DOHH2 (cell line): ENCODE measurements at regions not wholly inside any gene's neighbourhood (a gene's known extent, or its start where the extent isn't known, plus 50 kb on each side); places are given as distances from the start of the nearest gene placed in this dataset.

Source experiments
- H3F3A ChIP-seq: fragments of 200-600 bp; sonication (generic), shearing (Covaris generic); 2 replicates; pipeline ENCODE4 v1.6.0; 2016; ENCODE audit warnings: antibody characterized with exemption, mild to moderate bottlenecking; ENCODE audit not compliant: control insufficient read depth, insufficient read depth
- H3K27ac ChIP-seq: fragments of 200-600 bp; sonication (generic); 2 replicates; pipeline ENCODE4 v1.5.1; 2014; ENCODE audit warnings: low read depth, mild to moderate bottlenecking, low read length, moderate library complexity
- H3K27me3 ChIP-seq: fragments of 200-600 bp; sonication (generic); 2 replicates; pipeline ENCODE4 v1.6.1; 2014; ENCODE audit warnings: mild to moderate bottlenecking, low read length, mixed read lengths; ENCODE audit not compliant: control insufficient read depth
- H3K36me3 ChIP-seq: fragments of 200-600 bp; sonication (generic); 2 replicates; pipeline ENCODE4 v1.6.1; 2014; ENCODE audit warnings: mild to moderate bottlenecking, low read length, moderate library complexity, mixed read lengths; ENCODE audit not compliant: control insufficient read depth
- H3K4me1 ChIP-seq: fragments of 200-600 bp; sonication (generic); 2 replicates; pipeline ENCODE4 v1.6.1; 2014; ENCODE audit warnings: mild to moderate bottlenecking, low read length, mixed read lengths; ENCODE audit not compliant: control insufficient read depth
- H3K4me2 ChIP-seq: fragments of 200-600 bp; sonication (generic); 2 replicates; pipeline ENCODE4 v1.6.0; 2014; ENCODE audit warnings: mild to moderate bottlenecking, low read length, moderate library complexity
- H3K4me3 ChIP-seq: fragments of 200-600 bp; sonication (generic); 2 replicates; pipeline ENCODE4 v1.5.1; 2014; ENCODE audit warnings: mild to moderate bottlenecking, low read length, mixed read lengths
- H3K79me2 ChIP-seq: fragments of 200-600 bp; sonication (generic); 2 replicates; pipeline ENCODE4 v1.6.1; 2014; ENCODE audit warnings: mild to moderate bottlenecking, low read length, mixed read lengths; ENCODE audit not compliant: control insufficient read depth
- H3K9me2 ChIP-seq: fragments of 200-600 bp; sonication (generic); replicated peaks from 2 replicates; pipeline ENCODE4 v1.6.1; 2014; ENCODE audit warnings: mild to moderate bottlenecking, low read length, mixed read lengths; ENCODE audit not compliant: control insufficient read depth
- H3K9me3 ChIP-seq: fragments of 200-600 bp; sonication (generic); 2 replicates; pipeline ENCODE4 v1.6.1; 2014; ENCODE audit warnings: antibody characterized with exemption, low read length, mixed read lengths; ENCODE audit not compliant: control insufficient read depth, insufficient read depth
- H4K20me1 ChIP-seq: fragments of 200-600 bp; sonication (generic); 2 replicates; pipeline ENCODE4 v1.6.0; 2014; ENCODE audit warnings: low read depth, mild to moderate bottlenecking, antibody characterized with exemption, low read length, moderate library complexity; ENCODE audit not compliant: control insufficient read depth, insufficient read depth
- EZH2phosphoT487 ChIP-seq: fragments of 200-600 bp; sonication (generic); IDR thresholded peaks from 2 replicates; pipeline ENCODE4 v1.6.1; 2017; ENCODE audit warnings: borderline replicate concordance, mild to moderate bottlenecking, antibody characterized with exemption, low read length, moderate library complexity, mixed read lengths
- TF ChIP-seq, protein P1 (sequence below): fragments of 200-600 bp; sonication (generic); IDR thresholded peaks from one replicate; pipeline ENCODE4 v1.5.1; 2014; ENCODE audit warnings: antibody characterized with exemption, mild to moderate bottlenecking, low read depth, low read length; ENCODE audit not compliant: poor library complexity, severe bottlenecking

GRCh38 chr3:65285956-65286355 lies 598.2 kb upstream of the ADAMTS9 start:
- H4K20me1 ChIP-seq: no peaks in the 10 kb centered on the region
- H3K4me2 ChIP-seq: no peak overlapping the region
- no peaks in the 10 kb centered on the region for H3K9me3 ChIP-seq
- H3K79me2 ChIP-seq: no peaks in the 10 kb centered on the region
- no peak overlapping the region for H3K4me3 ChIP-seq
- H3K9me2 ChIP-seq: no peaks in the 10 kb centered on the region
- H3K4me1 ChIP-seq: no peaks in the 10 kb centered on the region
- TF ChIP-seq, protein P1, sequence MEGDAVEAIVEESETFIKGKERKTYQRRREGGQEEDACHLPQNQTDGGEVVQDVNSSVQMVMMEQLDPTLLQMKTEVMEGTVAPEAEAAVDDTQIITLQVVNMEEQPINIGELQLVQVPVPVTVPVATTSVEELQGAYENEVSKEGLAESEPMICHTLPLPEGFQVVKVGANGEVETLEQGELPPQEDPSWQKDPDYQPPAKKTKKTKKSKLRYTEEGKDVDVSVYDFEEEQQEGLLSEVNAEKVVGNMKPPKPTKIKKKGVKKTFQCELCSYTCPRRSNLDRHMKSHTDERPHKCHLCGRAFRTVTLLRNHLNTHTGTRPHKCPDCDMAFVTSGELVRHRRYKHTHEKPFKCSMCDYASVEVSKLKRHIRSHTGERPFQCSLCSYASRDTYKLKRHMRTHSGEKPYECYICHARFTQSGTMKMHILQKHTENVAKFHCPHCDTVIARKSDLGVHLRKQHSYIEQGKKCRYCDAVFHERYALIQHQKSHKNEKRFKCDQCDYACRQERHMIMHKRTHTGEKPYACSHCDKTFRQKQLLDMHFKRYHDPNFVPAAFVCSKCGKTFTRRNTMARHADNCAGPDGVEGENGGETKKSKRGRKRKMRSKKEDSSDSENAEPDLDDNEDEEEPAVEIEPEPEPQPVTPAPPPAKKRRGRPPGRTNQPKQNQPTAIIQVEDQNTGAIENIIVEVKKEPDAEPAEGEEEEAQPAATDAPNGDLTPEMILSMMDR: no peak
- TF ChIP-seq EZH2phosphoT487: no peak
- no peak overlapping the region for H3K27ac ChIP-seq
- no peaks in the 10 kb centered on the region for H3K27me3 ChIP-seq
- H3F3A ChIP-seq: no peaks in the 10 kb centered on the region
- no peaks in the 10 kb centered on the region for H3K36me3 ChIP-seq

- no peak overlapping the region for H3K27ac ChIP-seq
- no peak for TF ChIP-seq EZH2phosphoT487
- TF ChIP-seq, protein P1: no peak
- no peaks in the 10 kb centered on the region for H3K27me3 ChIP-seq
- H3K4me1 ChIP-seq: no peaks in the 10 kb centered on the region
- H4K20me1 ChIP-seq: no peaks in the 10 kb centered on the region
- no peaks in the 10 kb centered on the region for H3F3A ChIP-seq
- no peaks in the 10 kb centered on the region for H3K79me2 ChIP-seq
- H3K4me3 ChIP-seq: no peak overlapping the region
- no peaks in the 10 kb centered on the region for H3K9me3 ChIP-seq
- H3K4me2 ChIP-seq: no peak overlapping the region
- H3K36me3 ChIP-seq: no peaks in the 10 kb centered on the region
- H3K9me2 ChIP-seq: no peaks in the 10 kb centered on the region
Observed at GRCh38 chr3:65284961-65285360, 597.2 kb upstream of the ADAMTS9 start.

GRCh38 chr3:65284546-65284945 lies 596.7 kb upstream of the ADAMTS9 start:
- no peak overlapping the region for H3K4me3 ChIP-seq
- H3K9me2 ChIP-seq: no peaks in the 10 kb centered on the region
- H3K4me2 ChIP-seq: no peak overlapping the region
- no peaks in the 10 kb centered on the region for H3K79me2 ChIP-seq
- no peaks in the 10 kb centered on the region for H3K9me3 ChIP-seq
- no peaks in the 10 kb centered on the region for H4K20me1 ChIP-seq
- no peak overlapping the region for H3K27ac ChIP-seq
- no peaks in the 10 kb centered on the region for H3K27me3 ChIP-seq
- no peaks in the 10 kb centered on the region for H3F3A ChIP-seq
- H3K36me3 ChIP-seq: no peaks in the 10 kb centered on the region
- TF ChIP-seq, protein P1: no peak
- TF ChIP-seq EZH2phosphoT487: no peak
- H3K4me1 ChIP-seq: no peaks in the 10 kb centered on the region
